Amniotic stem cell (primary cell): ENCODE measurements at regions not wholly inside any gene's neighbourhood (a gene's known extent, or its start where the extent isn't known, plus 50 kb on each side); places are given as distances from the start of the nearest gene placed in this dataset.
A peak's percentile ranks its signal among the peaks of the same experiment; 100 is the strongest.

Source experiments
- DNase-seq: peaks from one replicate; lab custom pipeline; 2025; lab: John Stamatoyannopoulos, UW

DNA sequence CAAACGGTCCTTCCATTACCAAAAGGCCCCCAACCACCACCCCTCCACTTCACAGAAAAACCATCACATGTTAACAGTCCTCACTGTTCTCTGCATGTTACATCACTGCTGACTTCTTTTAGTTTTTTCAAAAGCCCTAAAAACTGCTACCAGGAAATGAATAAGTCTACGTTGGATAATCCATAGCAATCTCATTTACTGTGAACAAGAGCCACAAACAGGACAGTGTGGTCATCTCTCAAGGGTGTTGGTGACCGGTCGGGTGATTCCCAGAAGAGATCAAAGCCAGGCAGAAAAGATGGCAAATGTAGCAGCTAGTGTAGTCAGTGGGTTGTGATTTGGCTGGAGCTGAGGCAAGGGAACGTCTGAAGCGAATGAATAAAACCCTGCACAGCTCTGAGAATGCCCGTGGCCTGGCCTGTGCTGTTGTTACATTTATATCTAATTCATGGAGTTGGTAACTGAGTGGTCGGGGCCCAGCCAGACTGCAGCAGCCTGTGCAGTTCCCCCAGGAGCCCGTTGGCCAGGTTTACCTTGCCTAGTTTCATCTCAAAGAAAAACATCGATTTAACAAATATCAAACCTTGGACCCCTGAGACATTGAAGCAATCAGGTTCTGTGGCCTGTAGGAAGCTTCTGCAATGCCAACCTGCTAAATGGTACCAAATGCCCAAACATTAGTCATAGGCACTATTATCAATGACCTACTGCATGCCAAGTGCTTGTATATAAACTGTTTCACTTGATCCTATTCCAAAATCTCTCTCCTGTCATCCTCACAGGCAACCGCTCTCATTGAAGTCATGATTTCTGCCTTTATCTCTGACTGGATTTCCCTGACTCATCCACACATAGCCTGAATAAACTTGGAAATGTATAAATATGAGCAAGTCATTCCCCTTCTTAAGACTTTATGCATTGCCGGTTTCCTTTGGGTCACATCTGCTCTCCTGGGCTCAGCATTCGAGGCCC lies 153.8 kb upstream of the SERP2 start:
- peak; percentile 51 for DNase-seq

DNA sequence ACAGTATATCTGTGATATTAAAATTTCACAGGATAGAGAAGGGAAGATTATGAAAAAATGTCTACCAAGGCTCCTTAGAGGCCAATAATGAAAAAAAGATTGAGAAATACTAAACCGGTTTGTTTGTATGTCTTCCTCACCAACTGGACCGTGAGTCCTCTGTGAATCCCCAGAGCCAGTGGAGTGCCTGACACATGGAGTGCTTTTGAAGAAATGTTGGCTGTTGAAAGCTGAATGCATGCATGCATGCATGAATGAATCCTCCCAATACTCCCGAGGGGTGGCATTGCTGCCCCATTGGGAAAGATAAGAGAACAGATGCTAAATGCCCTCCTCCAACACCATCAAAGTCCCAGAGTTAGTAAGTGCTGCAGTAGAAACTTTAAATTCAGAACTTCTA lies 152.7 kb upstream of the SERP2 start:
- no peak for DNase-seq

DNA sequence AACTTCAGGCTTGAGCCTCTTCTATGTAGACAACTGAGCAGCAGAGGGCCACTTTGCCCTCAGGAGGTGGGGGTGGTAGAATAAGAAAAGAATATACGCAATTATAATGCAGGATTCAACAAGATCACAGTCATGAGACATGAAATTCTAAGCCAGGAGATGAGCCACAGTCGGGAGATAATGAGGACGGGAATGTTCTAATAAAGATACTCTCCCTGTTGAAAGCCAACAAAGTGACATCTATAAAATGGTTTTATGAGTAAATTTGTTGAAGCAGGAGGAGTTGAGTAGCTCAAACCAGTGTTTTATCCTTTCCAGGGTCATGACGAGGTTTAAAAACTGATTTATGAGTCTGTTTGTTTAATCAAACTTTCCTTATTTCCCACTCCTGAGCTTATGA lies 152.0 kb upstream of the SERP2 start:
- DNase-seq = no peak

DNA sequence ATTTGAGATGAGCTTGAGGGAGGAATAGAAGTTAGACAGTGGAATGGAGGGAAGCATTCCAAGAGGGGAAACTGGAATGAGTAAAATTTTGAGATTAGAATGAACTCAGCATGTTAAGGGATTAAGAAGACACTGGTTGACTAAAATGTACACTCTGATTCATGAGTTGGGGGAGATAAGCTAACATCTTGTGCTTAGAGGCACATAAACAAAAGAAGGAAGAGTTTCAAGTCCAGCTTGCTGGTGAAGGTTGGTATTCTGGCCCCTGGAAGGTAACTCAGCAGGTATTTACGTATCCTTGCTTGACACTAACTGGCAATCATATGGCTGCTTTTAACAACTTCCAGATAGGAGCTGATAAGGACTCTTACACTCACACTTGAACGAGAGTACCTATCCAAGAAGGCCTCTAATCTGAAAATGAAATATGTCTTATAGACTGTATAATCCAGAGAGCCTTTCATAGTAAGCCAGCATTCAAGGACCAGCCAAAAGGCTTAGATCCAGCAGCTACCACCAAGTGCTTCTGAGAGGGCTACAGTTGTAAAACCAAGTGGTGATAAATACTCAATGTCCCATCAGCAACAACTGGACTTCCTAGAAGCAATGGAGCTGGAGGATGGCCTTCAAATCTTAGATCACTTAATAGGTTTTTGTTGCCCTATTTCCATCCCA lies 149.7 kb upstream of the SERP2 start:
- DNase-seq = no peak

DNA sequence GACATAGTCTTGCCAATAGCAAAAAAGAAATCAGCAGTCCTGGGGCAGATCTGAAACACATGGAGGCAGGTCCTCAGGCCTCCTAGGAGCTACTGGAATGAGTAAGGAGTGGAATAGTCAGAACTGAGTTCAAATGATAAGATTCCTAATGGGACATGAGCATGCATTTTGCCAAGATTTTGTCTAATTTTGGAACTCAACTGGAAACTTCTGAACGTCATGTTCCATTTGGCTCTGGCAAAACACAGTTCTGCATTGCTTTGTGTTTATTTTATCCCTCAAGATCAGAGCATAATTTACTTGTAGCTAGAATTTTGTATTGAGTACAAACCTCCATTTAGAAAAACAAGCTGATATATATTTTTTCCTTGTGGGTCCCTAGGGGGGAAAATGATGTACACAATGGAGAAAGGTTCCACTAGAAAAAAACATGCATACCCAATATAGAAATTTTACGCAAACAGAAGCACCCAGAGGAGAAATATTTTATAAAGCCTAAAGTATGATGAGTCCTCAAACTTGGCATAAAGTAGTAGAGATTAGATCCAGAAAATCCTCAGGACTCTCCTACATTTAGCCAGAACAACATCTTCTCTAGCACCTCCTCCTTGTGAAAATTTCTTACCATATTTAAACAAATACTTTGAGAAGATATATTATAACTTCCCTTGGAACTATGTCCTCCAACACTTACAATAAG lies 149.0 kb upstream of the SERP2 start:
- no peak for DNase-seq

DNA sequence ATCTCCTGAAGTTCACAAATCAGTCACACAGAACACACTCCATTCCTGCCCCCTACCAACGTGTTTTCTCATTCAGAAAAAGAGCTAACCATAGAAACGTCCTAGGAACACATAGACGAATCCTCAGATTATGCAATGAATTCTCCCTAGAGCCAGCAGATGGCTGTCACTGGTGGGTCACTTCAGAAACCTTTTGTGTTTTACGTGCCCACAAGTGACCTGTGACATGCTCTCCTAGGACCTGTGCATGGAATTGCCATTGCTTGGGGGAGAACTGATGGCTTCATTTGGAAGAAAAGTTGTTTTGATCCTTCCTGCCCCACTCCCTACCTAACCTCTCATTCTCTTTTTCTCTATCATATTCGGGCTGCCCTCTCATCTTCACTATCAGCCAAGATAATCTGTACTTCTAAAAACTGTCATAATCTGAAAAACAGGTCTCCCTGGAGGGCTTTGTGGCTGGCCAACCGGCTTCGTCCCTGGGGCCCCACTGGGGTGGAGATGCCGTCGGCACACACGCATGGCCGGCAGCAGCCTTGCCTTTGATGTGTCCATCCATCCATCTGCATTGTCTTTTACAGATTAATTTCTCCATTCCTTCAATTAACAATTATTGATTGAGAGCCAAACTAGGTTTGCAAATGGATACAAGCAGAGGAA lies 144.1 kb upstream of the SERP2 start:
- no peak for DNase-seq

DNA sequence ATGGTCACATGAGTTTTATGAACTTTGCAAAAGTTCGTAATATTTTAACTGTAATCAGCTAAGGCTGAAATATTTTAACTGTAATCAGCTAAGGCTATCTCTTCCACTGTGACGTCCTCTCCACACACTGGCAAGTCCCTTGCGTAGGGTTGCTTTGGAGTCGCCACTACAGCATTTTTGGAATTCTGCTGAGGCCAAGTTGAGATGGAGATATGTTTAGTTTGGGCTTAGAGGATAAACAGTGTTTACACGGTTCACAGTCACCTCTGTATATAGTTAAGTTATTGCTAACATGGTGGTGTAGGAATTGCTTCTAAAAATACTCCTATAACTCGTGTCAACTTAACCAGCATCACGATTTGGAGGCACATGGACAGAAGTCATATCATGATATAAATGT lies 143.6 kb upstream of the SERP2 start:
- DNase-seq = no peak

DNA sequence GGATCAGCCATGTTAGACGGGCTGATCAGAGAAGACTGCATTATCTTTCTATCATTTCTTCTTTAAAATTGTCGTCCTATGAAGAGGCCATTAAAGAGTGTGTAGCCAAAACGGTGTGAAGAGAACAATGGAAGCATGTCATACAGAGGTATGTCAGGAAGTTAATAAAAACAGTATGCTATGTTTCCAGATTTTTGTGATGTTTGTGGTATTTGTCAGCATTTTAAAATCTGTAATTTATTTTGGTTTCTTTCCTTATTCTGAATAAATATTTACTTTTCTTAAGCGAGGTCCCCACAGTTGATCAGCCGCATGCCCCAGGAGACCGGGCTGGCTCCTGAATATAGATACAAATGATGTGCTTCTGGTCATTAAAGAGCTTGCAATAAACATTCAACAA lies 142.9 kb upstream of the SERP2 start:
- DNase-seq = no peak

DNA sequence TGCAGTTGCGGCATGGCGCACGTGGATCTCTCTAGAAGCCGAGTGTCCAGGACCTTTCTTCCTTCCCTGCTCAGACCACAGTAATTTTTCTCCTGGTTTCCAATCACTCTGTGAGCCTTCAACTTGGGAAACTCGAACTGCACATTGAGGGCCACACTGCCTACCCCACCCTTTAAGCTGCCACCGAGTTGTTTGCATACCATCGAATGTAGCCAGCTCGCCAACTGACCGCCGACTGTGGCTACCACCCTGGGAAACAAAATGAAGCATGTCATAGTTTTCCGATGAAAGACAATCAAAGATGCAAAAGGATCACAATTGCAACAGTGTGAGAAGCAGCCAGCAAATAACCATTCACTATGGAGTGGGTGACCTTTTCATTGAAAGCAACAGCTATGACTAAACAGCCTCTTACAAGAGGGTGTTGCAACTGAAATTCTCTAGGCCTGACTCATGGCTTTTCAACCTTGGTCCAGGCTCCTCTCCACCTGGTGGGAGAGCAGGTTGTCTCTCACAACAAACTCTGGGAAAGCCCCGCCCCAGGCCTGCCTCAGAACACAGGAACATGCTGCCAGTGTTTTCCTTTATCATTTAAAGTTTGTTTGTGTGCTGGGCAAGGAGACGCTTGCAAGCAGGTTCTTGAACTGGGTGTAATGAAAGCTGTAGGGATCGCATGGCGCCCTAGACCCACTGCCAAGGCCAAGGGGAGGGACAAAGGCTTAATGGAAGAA lies 141.7 kb upstream of the SERP2 start:
- peak; percentile 76 for DNase-seq

DNA sequence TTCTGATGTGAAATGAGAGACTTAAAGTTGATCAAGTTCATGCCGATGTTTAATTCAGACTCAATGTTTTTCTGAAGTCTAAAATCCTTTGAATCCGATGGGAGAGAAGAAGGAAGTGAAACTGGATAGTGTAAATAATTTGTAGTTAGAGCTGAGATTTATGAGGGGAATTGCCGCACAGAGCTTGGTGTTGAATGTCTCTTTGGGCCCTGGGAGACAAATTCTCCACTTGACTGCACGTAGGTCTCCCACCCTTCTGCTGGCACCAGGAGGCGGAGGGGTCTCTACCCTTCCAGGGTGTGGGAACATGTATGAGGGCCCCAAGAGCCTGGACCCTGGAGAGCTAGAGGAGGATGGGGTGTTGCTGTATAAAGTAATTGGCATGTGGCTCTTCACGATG lies 140.8 kb upstream of the SERP2 start:
- no peak for DNase-seq

DNA sequence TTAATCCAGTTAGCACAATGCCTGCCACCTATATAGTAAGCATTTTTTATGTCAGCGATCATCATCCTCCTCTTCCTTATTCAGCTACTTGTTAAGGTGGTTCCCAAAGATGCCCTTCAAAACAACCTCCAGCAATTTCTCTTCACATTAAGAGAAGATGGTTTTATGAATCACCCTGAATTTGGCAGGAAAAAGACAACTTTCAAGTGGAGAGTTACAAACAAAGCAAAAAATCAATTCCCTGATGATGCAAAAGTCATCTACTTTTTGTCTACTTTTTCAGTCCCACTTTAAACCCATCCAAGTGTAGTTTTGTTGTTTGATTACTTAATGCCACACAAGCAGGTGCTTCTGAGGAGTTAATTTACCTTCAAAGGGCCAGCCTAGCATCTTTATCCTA lies 139.1 kb upstream of the SERP2 start:
- DNase-seq = no peak

DNA sequence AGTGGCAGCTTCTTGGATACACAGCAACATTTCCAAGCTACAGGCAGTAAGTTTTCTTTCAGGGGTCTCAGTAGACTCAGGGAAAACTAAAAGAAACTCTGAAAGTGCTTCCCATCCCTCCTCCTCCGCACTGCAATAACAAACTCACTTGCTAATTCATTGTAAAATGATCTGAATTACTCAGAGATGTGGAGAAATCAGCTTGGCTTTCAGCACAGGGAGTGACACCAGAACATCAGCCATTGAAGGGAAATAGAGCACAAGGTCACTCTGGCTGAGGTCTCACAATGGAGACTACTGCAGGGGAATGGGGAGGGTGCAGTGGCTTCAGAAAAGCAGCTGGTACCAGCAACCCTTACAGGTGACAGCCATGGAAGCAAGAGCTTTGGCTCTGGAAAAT lies 137.3 kb upstream of the SERP2 start:
- no peak for DNase-seq

DNA sequence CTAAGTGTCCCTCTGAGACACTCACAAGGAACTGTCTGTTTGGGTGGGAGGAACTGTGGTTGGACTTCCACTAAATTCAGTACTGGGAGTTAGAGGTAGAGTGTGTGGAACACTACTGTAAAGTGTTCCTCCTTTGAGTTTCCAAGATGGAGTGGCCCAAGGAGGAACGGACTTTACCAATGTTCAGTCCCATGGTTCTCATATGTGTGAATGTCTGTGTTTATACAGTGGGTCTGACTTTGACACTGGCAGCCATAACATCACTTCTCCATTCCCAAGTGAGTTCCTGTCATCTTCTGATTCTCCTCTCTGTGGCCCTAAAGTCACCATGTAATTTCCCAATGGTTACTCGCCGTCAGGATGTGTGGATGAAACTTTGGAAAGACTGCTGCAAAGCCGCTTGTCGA lies 136.8 kb upstream of the SERP2 start:
- DNase-seq = no peak

DNA sequence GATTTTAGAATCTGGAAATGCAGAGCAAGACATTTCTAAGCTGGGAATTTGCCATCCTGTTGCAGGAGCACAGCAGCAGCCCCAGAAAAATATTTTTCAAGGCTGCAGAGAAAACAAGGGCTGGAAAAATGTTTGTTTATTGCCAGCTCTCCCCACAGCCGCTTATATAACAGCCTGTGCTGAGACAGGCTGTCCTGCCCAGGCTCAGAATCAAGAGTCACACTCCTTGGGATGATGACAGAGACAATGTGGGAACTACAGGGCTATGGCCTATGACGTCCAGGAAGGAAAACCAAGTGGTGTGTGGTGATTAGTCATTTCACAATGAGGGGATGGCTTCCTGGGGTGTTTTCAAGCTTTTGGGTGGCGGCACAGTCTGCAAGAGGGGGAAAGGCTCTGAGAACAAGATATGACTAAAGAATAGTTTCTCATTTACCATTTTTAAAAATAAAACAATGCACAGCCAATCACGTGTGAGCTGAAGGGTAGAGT lies 136.3 kb upstream of the SERP2 start:
- DNase-seq = peak; percentile 60

DNA sequence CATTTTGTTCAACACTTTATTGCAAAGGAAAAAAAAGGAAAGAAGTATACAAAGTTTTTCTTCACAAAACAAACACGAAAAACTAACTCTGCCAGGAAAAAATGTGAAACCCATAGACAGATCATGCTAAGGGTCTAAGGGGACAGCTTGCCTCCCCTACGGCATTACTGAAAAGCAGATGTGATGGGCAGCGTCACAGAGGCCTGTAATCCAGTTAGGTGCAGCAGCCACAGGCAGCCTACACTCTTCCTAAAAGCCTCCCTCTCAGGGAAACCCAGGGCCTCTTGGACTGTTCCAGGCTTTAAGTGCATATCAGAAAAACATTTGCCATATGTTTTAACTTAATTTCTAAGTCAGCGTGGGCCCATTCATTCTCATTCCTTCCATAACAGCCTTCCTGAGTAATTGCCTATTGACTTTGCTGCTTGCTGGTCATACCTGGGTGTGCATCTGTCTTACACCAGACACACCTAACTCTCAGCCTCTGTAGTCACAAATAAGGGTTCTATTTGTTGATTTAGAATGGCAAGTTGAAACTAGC lies 135.7 kb upstream of the SERP2 start:
- peak; percentile 41 for DNase-seq

DNA sequence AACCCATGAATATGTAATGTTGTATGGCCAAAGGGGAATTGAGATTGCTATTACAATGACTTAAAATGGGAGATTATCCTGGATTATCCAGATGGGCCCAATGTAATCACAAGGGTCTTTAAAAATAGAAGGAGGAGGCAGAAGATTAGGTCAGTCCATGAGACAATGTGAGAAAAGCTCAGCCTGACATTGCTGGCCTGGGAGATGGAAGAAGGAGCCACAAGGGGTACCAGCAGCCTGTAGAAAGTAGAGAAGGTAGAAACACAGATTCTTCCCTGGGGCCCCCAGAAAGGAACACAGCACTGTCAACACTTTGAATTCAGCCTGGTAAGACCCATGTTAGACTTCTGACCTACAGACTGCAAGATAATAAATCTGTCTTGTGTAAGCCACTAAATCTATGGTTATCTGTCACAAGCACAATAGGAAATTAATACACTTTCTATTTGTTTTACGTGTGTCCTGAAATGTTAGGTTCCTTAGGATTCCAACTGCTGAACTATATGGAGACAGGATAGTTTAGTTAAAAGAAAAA lies 132.9 kb upstream of the SERP2 start:
- no peak for DNase-seq

DNA sequence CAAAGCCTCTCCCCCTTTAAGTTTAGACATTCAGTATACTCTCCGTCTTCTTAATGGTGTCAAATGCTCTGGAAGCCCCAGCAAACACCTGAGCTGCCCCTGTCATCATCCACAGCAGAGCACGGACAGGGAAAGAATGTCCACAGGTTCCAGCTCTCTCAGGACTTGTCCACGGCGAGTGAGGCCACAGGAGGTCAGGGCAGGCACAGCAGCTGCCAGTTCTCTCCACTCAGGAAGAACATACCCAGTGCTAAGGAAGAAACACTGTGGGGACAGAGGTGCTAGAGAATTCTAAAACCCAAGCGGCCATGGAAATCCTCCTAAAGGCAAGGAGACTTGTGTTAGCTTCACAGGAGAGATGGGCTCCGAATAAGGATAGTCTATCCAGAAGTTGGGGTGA lies 132.0 kb upstream of the SERP2 start:
- DNase-seq = no peak

DNA sequence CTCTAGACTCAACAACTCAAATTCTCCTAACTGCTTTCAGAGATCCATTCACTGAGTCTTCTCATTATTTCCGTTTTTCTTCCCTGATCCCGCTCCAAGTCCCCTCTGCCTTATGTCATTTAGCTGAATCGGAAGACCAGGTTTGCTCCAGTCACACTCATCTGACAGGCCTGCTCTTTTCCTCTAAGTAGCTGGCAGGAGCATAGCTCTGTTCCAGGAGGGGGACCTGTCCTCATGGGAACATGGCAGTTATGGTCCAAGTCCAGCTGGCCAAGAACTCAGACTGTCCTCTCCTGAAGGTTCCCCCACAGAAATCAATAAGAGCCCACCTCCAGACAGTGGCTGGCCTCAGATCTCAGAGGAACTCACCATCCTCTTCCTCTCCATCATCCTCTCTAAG lies 130.9 kb upstream of the SERP2 start:
- no peak for DNase-seq

DNA sequence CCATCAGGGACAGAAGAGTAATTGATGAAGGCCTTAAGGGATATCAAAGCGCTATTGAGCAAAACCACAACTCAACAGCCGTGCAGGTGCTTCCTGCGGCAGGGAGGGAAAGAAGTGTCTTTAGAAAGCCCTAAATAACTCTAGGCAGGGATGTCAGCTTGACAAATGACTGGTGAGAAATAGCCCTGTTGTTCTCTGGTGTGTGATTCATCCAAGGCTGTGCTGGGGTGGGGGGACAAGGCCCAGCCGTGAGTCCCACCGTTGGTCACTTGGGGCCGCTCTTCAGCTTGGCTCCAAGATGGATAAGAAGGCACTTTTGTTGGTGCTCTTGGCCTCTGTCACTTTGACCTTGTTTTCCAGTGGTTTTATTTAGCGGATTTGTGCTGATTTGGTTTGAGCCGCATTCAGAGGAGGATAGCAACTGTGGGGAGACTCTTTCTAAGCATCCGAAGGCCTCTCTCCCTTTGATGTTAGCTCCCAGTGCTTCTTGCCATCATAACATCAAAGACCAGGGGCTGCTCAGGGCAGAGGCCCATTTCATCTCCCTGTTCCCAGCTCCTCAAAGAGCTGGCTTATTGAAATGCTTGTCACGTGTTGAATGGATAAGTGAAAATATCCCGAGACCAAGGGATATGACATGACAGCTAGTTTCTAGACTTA lies 130.3 kb upstream of the SERP2 start:
- no peak for DNase-seq

DNA sequence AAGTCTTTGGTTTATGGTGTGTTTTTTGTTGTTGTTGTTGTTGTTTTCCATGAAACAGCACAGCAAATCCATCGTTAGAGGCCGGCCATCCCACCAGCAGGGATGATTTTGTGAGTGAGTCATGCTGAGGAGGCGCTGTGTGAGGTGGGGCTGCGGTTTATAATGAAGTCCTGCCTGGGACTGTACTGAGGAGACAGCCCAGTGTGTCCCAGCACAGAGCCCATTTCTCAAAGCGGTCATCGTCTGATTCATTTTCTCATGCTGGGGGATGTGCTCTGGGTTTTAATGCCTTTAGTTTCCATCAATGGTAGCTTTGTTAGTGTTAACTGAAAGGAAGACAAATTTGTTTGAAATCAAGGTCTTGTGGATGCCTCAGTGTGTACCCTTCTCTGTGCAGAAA lies 129.3 kb upstream of the SERP2 start:
- DNase-seq = peak; percentile 53
